ENCODE measurements at regions not wholly inside any gene's neighbourhood (a gene's known extent, or its start where the extent isn't known, plus 50 kb on each side); places are given as distances from the start of the nearest gene placed in this dataset.

- Histone ChIP-seq H3K4me3 (ENCODE audit: low read length in 2 of 2) (no peak overlapping the region), H3K4me1 (ENCODE audit: control insufficient read depth in 2 of 2, insufficient read depth in 2 of 2, low read length in 2 of 2) (no peaks in the 10 kb centered on the region), H3K36me3 (ENCODE audit: control insufficient read depth in 2 of 2, insufficient read depth in 2 of 2, low read length in 1 of 2) (no peaks in the 10 kb centered on the region), H3K27ac (ENCODE audit: low read depth in 1 of 2, low read length in 1 of 2) (no peak overlapping the region), H3K27me3 (ENCODE audit: control insufficient read depth in 2 of 2, insufficient read depth in 1 of 2, low read length in 1 of 2) (no peaks in the 10 kb centered on the region), H3K9me3 (ENCODE audit: control insufficient read depth in 2 of 2, insufficient read depth in 1 of 2, low read length in 1 of 2) (no peaks in the 10 kb centered on the region)
- no peak for DNase-seq (ENCODE audit: low read depth in 6 of 9, low spot score in 9 of 9)
- 59% methylated on average over 4 of the region's 4 CpGs for WGBS
Measured at GRCh38 chr18:66105016-66105415, 354.2 kb downstream of the CDH7 start.

GRCh38 chr18:66103550-66103949 lies 352.7 kb downstream of the CDH7 start:
- H3K9me3 ChIP-seq (ENCODE audit: control insufficient read depth in 2 of 2, insufficient read depth in 1 of 2, low read length in 1 of 2): no peaks in the 10 kb centered on the region
- no peaks in the 10 kb centered on the region for H3K27me3 ChIP-seq (ENCODE audit: control insufficient read depth in 2 of 2, insufficient read depth in 1 of 2, low read length in 1 of 2)
- H3K36me3 ChIP-seq (ENCODE audit: control insufficient read depth in 2 of 2, insufficient read depth in 2 of 2, low read length in 1 of 2): no peaks in the 10 kb centered on the region
- 84% methylated on average over 2 of the region's 2 CpGs for WGBS
- H3K4me3 ChIP-seq (ENCODE audit: low read length in 2 of 2): no peak overlapping the region
- no peak overlapping the region for H3K27ac ChIP-seq (ENCODE audit: low read depth in 1 of 2, low read length in 1 of 2)
- no peaks in the 10 kb centered on the region for H3K4me1 ChIP-seq (ENCODE audit: control insufficient read depth in 2 of 2, insufficient read depth in 2 of 2, low read length in 2 of 2)
- DNase-seq (ENCODE audit: low read depth in 6 of 9, low spot score in 9 of 9): no peak

GRCh38 chr18:66083078-66083477 lies 332.3 kb downstream of the CDH7 start:
- DNase-seq (ENCODE audit: low read depth in 6 of 9, low spot score in 9 of 9): no peak
- Histone ChIP-seq H3K4me1 (ENCODE audit: control insufficient read depth in 2 of 2, insufficient read depth in 2 of 2, low read length in 2 of 2) (no peaks in the 10 kb centered on the region), H3K27ac (ENCODE audit: low read depth in 1 of 2, low read length in 1 of 2) (no peak overlapping the region), H3K27me3 (ENCODE audit: control insufficient read depth in 2 of 2, insufficient read depth in 1 of 2, low read length in 1 of 2) (no peaks in the 10 kb centered on the region), H3K36me3 (ENCODE audit: control insufficient read depth in 2 of 2, insufficient read depth in 2 of 2, low read length in 1 of 2) (no peaks in the 10 kb centered on the region), H3K4me3 (ENCODE audit: low read length in 2 of 2) (no peak overlapping the region), H3K9me3 (ENCODE audit: control insufficient read depth in 2 of 2, insufficient read depth in 1 of 2, low read length in 1 of 2) (no peaks in the 10 kb centered on the region)
- WGBS: 86% methylated on average over 2 of the region's 2 CpGs

- WGBS: 48% methylated on average over 1 of the region's 1 CpG
- Histone ChIP-seq H3K4me1 (ENCODE audit: control insufficient read depth in 2 of 2, insufficient read depth in 2 of 2, low read length in 2 of 2) (no peaks in the 10 kb centered on the region), H3K36me3 (ENCODE audit: control insufficient read depth in 2 of 2, insufficient read depth in 2 of 2, low read length in 1 of 2) (no peaks in the 10 kb centered on the region), H3K9me3 (ENCODE audit: control insufficient read depth in 2 of 2, insufficient read depth in 1 of 2, low read length in 1 of 2) (no peaks in the 10 kb centered on the region), H3K27me3 (ENCODE audit: control insufficient read depth in 2 of 2, insufficient read depth in 1 of 2, low read length in 1 of 2) (no peaks in the 10 kb centered on the region), H3K27ac (ENCODE audit: low read depth in 1 of 2, low read length in 1 of 2) (no peak overlapping the region), H3K4me3 (ENCODE audit: low read length in 2 of 2) (no peak overlapping the region)
- DNase-seq (ENCODE audit: low read depth in 6 of 9, low spot score in 9 of 9): no peak
Measured at GRCh38 chr18:66078925-66079800, 328.4 kb downstream of the CDH7 start.

GRCh38 chr18:66077066-66077465 lies 326.3 kb downstream of the CDH7 start:
- Histone ChIP-seq H3K27me3 (ENCODE audit: control insufficient read depth in 2 of 2, insufficient read depth in 1 of 2, low read length in 1 of 2) (no peaks in the 10 kb centered on the region), H3K9me3 (ENCODE audit: control insufficient read depth in 2 of 2, insufficient read depth in 1 of 2, low read length in 1 of 2) (no peaks in the 10 kb centered on the region), H3K4me1 (ENCODE audit: control insufficient read depth in 2 of 2, insufficient read depth in 2 of 2, low read length in 2 of 2) (no peaks in the 10 kb centered on the region), H3K27ac (ENCODE audit: low read depth in 1 of 2, low read length in 1 of 2) (no peak overlapping the region), H3K4me3 (ENCODE audit: low read length in 2 of 2) (no peak overlapping the region), H3K36me3 (ENCODE audit: control insufficient read depth in 2 of 2, insufficient read depth in 2 of 2, low read length in 1 of 2) (no peaks in the 10 kb centered on the region)
- DNase-seq (ENCODE audit: low read depth in 6 of 9, low spot score in 9 of 9): no peak
- WGBS: 94% methylated on average over 3 of the region's 3 CpGs

GRCh38 chr18:66066191-66066590 lies 315.4 kb downstream of the CDH7 start:
- H3K4me1 ChIP-seq (ENCODE audit: control insufficient read depth in 2 of 2, insufficient read depth in 2 of 2, low read length in 2 of 2): no peaks in the 10 kb centered on the region
- H3K4me3 ChIP-seq (ENCODE audit: low read length in 2 of 2): no peak overlapping the region
- no peaks in the 10 kb centered on the region for H3K36me3 ChIP-seq (ENCODE audit: control insufficient read depth in 2 of 2, insufficient read depth in 2 of 2, low read length in 1 of 2)
- WGBS: 87% methylated on average over 2 of the region's 2 CpGs
- DNase-seq (ENCODE audit: low read depth in 6 of 9, low spot score in 9 of 9): no peak
- no peak overlapping the region for H3K27ac ChIP-seq (ENCODE audit: low read depth in 1 of 2, low read length in 1 of 2)
- H3K27me3 ChIP-seq (ENCODE audit: control insufficient read depth in 2 of 2, insufficient read depth in 1 of 2, low read length in 1 of 2): no peaks in the 10 kb centered on the region
- no peaks in the 10 kb centered on the region for H3K9me3 ChIP-seq (ENCODE audit: control insufficient read depth in 2 of 2, insufficient read depth in 1 of 2, low read length in 1 of 2)

- Histone ChIP-seq H3K4me3 (ENCODE audit: low read length in 2 of 2) (no peak overlapping the region), H3K27me3 (ENCODE audit: control insufficient read depth in 2 of 2, insufficient read depth in 1 of 2, low read length in 1 of 2) (no peaks in the 10 kb centered on the region), H3K36me3 (ENCODE audit: control insufficient read depth in 2 of 2, insufficient read depth in 2 of 2, low read length in 1 of 2) (no peaks in the 10 kb centered on the region), H3K9me3 (ENCODE audit: control insufficient read depth in 2 of 2, insufficient read depth in 1 of 2, low read length in 1 of 2) (no peaks in the 10 kb centered on the region), H3K4me1 (ENCODE audit: control insufficient read depth in 2 of 2, insufficient read depth in 2 of 2, low read length in 2 of 2) (no peaks in the 10 kb centered on the region), H3K27ac (ENCODE audit: low read depth in 1 of 2, low read length in 1 of 2) (no peak overlapping the region)
- DNase-seq (ENCODE audit: low read depth in 6 of 9, low spot score in 9 of 9): no peak
- 92% methylated on average over 1 of the region's 1 CpG for WGBS
Measured at GRCh38 chr18:66048406-66048805, 297.6 kb downstream of the CDH7 start.

- no peak overlapping the region for H3K27ac ChIP-seq (ENCODE audit: low read depth in 1 of 2, low read length in 1 of 2)
- DNase-seq (ENCODE audit: low read depth in 6 of 9, low spot score in 9 of 9): no peak
- H3K9me3 ChIP-seq (ENCODE audit: control insufficient read depth in 2 of 2, insufficient read depth in 1 of 2, low read length in 1 of 2): no peaks in the 10 kb centered on the region
- no peaks in the 10 kb centered on the region for H3K27me3 ChIP-seq (ENCODE audit: control insufficient read depth in 2 of 2, insufficient read depth in 1 of 2, low read length in 1 of 2)
- H3K36me3 ChIP-seq (ENCODE audit: control insufficient read depth in 2 of 2, insufficient read depth in 2 of 2, low read length in 1 of 2): no peaks in the 10 kb centered on the region
- H3K4me1 ChIP-seq (ENCODE audit: control insufficient read depth in 2 of 2, insufficient read depth in 2 of 2, low read length in 2 of 2): no peaks in the 10 kb centered on the region
- 79% methylated on average over 2 of the region's 2 CpGs for WGBS
- H3K4me3 ChIP-seq (ENCODE audit: low read length in 2 of 2): no peak overlapping the region
Measured at GRCh38 chr18:66046032-66046602, 295.3 kb downstream of the CDH7 start.

- 65% methylated on average over 2 of the region's 2 CpGs for WGBS
- Histone ChIP-seq H3K27ac (ENCODE audit: low read depth in 1 of 2, low read length in 1 of 2) (no peak overlapping the region), H3K27me3 (ENCODE audit: control insufficient read depth in 2 of 2, insufficient read depth in 1 of 2, low read length in 1 of 2) (no peaks in the 10 kb centered on the region), H3K36me3 (ENCODE audit: control insufficient read depth in 2 of 2, insufficient read depth in 2 of 2, low read length in 1 of 2) (no peaks in the 10 kb centered on the region), H3K4me1 (ENCODE audit: control insufficient read depth in 2 of 2, insufficient read depth in 2 of 2, low read length in 2 of 2) (no peaks in the 10 kb centered on the region), H3K4me3 (ENCODE audit: low read length in 2 of 2) (no peak overlapping the region), H3K9me3 (ENCODE audit: control insufficient read depth in 2 of 2, insufficient read depth in 1 of 2, low read length in 1 of 2) (no peaks in the 10 kb centered on the region)
- no peak for DNase-seq (ENCODE audit: low read depth in 6 of 9, low spot score in 9 of 9)
Measured at GRCh38 chr18:66043009-66043408, 292.2 kb downstream of the CDH7 start.
